Cardiac fibroblast (primary cell): ENCODE measurements at regions not wholly inside any gene's neighbourhood (a gene's known extent, or its start where the extent isn't known, plus 50 kb on each side); places are given as distances from the start of the nearest gene placed in this dataset.

Source experiments
- DNase-seq, 2 donors: peaks; one replicate each; pipeline versions ENCODE4 v3.0.0 to v3.0.0-alpha.2; 2010; ENCODE audit warnings: low read depth in 2 of 2
- H3K4me3 ChIP-seq, 2 donors: replicated peaks in 1 of 2; 1 replicate in 1 of 2; 2 replicates in 1 of 2; pipeline ENCODE4 v1.5.1; 2011; ENCODE audit warnings: low read depth in 2 of 2, low read length in 2 of 2, mild to moderate bottlenecking in 2 of 2, moderate library complexity in 1 of 2
- CTCF ChIP-seq: IDR thresholded peaks from one replicate; pipeline ENCODE4 v1.5.1; 2011; ENCODE audit warnings: low read depth, mild to moderate bottlenecking, low read length, inconsistent platforms

- TF ChIP-seq CTCF, result no peak
- no peak overlapping the region for H3K4me3 ChIP-seq
- peak; percentile 60 to 83 for DNase-seq
Measured at GRCh38 chr3:162492446-162493081, 996.0 kb downstream of the OTOL1 start.

GRCh38 chr3:162498626-162499025 lies 1002.0 kb downstream of the OTOL1 start:
- TF ChIP-seq CTCF, result no peak
- DNase-seq, result no peak
- no peak overlapping the region for H3K4me3 ChIP-seq

GRCh38 chr3:162507397-162507796 lies 1010.8 kb downstream of the OTOL1 start:
- no peak overlapping the region for H3K4me3 ChIP-seq
- DNase-seq, result peak in 1 of 2 donors; percentile 24
- TF ChIP-seq CTCF, result no peak

- no peak for TF ChIP-seq CTCF
- DNase-seq, result peak in 1 of 2 donors; percentile 5
- H3K4me3 ChIP-seq, result no peak overlapping the region
Measured at GRCh38 chr3:162512488-162512887, 1015.9 kb downstream of the OTOL1 start.

GRCh38 chr3:162517110-162517509 lies 1020.5 kb downstream of the OTOL1 start:
- DNase-seq, result peak in 1 of 2 donors; percentile 3
- H3K4me3 ChIP-seq, result no peak overlapping the region
- TF ChIP-seq CTCF, result no peak

- no peak overlapping the region for H3K4me3 ChIP-seq
- TF ChIP-seq CTCF, result no peak
- DNase-seq, result no peak
Measured at GRCh38 chr3:162521669-162522068, 1025.1 kb downstream of the OTOL1 start.
